HG03025 (cell line): ENCODE measurements at regions not wholly inside any gene's neighbourhood (a gene's known extent, or its start where the extent isn't known, plus 50 kb on each side); places are given as distances from the start of the nearest gene placed in this dataset.

Experiments
- ATAC-seq: cut with Tn5 transposase; IDR thresholded peaks from one replicate; pipeline ENCODE4 v1.9.1; 2021; ENCODE audit warnings: mild to moderate bottlenecking, moderate library complexity; ENCODE audit not compliant: unreplicated experiment, low FRiP score

- ATAC-seq, result no peak
These were observed 52.5 kb upstream of the C11orf58 start for GRCh38 chr11:16685914-16686313.

GRCh38 chr11:16678466-16679116, 59.9 kb upstream of the C11orf58 start:
- no peak for ATAC-seq

DNA sequence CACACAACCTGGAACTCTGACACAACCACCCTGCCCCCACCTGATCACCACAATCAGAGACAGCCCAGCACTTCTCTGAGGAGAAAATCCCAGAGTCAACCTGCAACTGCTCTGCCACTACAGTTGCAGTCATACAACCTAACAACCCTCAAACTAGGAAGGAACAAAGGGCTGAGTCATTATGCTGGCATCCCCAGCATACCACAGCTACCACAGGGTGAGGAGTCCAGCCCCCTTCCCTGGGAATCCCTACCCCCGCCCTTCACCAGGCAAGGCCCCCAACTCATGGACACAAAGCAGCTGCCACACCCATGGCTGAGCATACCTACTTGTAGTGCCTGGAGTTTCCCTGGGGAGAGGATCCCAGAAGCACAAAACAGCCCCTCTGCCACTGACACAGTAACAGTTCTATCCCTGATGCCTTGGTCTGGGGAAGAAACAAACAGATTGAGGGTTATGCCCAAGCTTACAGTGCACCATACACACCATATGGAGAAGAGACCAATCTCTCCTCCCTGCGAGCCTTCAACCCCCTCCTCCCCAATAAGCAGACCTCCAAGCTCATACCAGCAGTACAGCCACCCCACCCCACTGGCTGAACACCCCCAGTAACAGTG, 68.5 kb upstream of the C11orf58 start:
- ATAC-seq, result no peak

GRCh38 chr11:16632295-16633200, 105.9 kb upstream of the C11orf58 start:
- no peak for ATAC-seq

- ATAC-seq, result no peak
These were observed 107.8 kb upstream of the C11orf58 start for GRCh38 chr11:16630651-16631050.

DNA sequence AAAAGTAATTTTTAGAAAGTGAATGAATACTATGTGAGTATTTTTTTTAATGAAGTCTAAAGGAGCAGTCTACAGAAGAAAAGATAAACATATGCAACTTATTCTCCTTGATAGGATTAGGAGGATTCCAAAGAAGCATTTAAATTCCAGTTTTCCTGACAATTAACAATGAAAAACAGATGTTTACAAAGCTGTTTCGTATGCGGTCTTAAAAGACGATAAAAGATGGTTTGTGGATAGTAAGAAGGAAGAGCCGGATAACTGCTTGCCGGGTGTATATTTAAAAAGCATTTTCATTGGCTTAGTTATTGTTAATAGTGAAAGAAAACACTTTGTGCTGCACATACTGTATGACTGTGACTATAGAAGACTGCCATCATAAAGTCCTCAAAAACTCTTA, 120.0 kb upstream of the C11orf58 start:
- no peak for ATAC-seq

- ATAC-seq, result no peak
These were observed 123.0 kb upstream of the C11orf58 start for GRCh38 chr11:16615480-16615879.

DNA sequence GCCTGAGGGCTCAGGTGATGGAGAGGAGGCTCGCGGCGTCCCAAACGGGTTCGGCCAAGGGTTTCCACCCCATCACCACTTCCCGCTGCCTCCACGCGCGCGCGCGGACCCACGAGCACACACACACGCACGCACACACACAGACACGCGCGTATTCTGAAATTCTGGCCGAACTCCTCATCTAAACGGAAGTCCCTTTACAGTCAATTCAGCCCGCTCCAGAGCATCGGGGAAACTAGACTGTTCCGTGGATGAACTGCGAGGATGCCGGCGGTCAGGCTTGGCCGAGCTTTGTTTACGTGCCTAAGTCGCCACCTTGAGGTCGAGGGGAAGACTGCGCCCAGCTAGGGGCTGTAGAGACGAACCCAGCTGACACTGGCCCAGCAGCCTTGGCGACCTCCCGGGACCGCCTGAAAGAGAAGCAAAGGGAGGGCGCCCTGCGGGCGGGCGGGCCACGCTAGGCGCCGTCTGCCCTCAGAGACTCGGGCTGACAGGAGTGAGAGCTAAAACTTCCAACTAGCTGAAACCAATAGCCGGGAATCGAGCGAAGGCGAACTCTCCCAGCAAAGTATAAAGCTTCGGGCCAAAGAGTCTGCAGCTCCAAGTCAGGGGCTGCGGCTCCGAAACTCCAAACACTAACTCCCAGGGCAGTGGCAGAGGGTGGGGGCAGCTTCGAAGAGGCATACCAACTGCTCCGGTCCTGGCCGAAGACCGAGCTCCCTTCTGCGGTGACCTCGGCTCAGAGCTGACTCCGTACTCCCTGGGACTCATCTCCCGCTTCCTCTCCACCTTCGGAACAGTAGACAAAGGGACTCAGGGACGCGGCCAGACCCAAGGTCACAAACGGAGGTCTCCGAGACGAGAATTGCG, 124.7 kb upstream of the C11orf58 start:
- peak; percentile 96 for ATAC-seq

GRCh38 chr11:16613262-16613511, 125.3 kb upstream of the C11orf58 start:
- ATAC-seq, result no peak

DNA sequence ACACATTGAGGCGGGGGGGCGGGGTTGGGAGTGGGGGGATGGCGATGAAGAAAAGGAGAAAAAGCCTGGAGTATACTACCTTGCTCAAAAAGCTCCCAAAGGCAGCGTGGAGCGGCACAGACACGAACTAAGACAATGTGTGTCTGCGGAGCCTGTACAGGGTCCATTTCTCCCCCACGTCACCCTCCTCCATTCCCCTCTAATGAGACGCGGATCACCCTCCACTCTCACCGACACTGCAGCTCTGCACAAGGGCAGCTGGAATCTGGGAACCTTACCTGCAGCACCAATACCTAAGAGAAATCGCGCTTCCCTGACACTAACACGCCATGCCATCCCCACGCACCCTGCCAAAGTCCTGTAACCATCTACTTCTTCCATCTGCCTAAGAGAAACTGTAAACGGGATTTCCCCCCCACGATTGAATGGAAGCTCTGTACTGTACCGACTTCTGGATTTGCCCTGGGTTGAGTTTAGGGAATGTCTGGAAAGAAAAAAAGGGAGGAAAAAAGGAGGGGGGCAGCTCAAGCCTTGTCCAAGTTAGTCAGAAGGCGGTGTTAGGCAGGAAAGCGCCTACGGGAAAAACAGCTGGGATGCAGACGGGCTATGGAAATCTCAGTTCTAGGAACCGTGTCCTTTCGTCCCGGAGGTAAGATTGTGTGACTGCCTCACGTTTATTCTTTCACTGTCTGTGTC, 125.7 kb upstream of the C11orf58 start:
- no peak for ATAC-seq

- no peak for ATAC-seq
These were observed 126.4 kb upstream of the C11orf58 start for GRCh38 chr11:16611926-16612565.

DNA sequence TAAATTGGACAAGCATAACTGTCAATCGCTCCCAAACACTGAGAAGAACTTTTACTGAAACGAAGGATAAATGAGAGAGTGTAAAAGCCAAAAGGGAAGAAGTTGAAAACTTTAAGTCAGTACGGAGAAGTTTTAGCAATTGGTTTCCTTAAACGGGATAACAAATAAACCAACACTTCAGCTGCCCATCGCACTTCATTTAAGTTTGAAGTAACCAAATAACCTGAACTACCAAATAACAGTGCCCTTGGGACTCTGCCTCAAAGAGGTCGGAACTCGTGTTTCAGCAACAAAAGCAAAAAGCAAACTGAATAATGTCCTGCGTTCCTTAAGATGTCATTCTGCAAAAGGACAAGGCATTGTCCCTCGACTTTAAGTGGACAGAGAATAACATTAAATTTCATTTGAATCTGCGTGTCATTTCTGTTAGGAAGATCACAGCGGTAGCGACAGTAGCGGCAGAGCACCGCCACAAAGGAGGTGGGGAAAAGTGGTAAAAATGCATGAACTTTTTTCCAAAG, 127.0 kb upstream of the C11orf58 start:
- no peak for ATAC-seq

DNA sequence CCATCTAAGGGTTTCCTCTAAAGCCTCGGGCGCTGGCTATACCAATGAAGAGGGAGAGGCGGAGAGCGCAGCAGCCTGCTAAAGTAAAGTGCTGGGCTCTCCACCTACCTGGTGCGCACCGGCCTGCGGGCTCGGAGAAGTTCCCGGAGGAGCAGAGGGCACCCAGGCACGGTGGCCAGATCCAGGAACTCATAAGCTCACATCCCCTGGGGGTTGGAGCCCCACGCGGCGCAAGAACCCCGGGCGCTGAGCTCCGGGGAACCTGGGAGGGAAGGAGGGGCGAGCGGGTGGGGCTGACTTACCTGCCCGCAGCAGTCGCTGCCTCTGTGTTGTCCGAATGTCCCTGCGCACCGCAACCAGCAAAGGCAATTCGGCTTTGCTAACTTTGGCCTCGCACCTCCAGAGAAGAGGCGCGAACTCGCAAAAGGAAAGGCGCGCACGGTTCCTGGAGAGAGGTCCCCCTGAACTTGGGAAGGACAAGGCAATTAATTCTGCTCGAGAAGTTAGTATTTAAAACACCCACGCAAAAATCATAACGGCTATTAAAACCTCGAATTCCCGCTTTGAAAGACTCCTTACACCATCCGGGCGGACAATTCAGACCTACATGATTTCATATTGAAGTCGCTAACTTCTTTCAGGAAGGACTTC, 127.6 kb upstream of the C11orf58 start:
- ATAC-seq, result no peak

DNA sequence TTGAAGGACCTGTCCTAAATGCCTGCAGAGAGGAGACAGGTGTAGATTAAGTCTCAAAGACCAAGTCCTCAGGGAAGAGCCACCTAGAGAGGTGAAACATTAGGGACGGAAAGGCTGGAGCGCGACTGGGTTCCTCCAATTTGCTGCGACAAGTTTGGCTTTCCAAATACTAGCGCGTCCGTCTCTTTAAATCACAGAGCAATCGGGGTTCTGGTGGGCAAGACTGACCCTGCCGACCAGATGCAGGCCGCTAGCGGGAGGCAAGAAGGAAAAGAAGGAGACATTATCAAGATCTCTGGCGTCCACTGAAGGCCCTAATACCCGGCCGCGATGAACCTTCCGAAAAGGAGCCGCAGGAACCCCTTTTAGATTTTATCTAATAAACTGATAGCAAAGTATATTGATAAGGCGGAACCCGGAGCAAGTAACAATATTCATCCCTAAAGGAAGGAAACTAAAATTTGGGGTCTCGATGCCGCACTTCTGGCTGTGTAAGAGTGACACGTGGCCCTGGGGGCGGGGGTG, 128.2 kb upstream of the C11orf58 start:
- ATAC-seq, result no peak

GRCh38 chr11:16609769-16610168, 128.7 kb upstream of the C11orf58 start:
- no peak for ATAC-seq

- no peak for ATAC-seq
These were observed 130.5 kb upstream of the C11orf58 start for GRCh38 chr11:16607675-16608644.

DNA sequence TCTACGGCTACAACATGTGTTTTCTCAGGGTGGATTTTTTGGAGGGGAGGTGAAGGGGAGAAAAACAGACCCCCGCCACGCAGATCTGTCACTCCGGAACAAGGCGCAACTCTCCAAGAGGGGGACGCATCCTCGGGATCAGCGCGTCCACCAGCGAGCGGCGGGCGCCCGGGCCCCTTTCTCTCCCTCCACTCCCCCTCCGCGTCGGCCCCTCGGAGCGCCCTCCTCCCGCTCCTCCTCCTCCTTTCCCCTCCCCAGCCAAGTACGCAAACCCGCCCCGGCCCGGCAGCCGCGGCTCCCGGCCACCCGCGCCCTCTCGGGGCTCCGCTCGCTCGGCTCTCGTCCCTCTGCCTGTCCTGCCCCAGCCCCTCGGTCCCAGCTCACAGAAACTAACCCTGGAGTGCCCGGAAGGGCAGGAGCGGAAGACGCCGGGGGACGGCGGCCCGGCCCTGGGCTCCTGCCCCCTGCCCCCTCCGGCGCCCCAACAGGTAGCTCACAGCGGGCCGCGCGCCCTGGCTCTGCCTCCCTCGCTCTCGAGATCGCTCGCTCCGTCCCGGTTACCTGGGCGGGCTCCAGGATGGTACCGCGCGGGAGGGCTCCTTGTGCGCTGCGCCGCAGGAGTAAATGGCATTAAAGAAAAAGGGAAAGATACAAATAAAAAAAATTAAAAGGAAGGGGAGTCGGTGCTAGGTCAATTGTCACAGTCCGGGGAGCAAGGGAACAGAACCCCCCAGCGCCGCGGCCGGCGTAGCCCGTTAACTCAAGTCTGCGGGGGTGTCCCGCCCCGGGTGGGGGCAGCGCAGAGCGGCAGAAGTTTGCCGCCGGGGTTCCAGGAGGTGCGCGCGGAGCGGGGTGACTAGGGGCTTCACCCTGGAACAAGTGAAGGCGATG, 131.4 kb upstream of the C11orf58 start:
- ATAC-seq, result no peak
